ENCODE measurements at regions not wholly inside any gene's neighbourhood (a gene's known extent, or its start where the extent isn't known, plus 50 kb on each side); places are given as distances from the start of the nearest gene placed in this dataset.

DNA sequence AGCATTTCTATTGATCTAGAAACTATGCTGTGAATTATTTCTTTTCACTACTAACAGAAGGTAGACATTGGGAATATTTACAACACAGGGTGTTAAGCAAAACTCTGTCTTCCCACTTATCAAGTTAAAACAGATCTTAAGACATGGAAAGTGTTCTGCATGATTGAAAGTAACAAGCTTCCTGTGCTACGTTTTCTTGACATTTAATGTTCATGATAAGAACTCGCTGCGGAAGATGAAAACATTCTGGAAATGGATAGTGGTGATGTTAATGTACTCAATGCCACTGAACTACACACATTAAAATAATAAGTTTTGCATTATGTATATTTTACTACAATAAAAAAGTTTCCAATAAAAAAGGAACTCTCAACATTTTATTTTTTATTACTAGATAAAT lies 74.4 kb upstream of the SCN7A start (continued):
- TF ChIP-seq, protein P1, sequence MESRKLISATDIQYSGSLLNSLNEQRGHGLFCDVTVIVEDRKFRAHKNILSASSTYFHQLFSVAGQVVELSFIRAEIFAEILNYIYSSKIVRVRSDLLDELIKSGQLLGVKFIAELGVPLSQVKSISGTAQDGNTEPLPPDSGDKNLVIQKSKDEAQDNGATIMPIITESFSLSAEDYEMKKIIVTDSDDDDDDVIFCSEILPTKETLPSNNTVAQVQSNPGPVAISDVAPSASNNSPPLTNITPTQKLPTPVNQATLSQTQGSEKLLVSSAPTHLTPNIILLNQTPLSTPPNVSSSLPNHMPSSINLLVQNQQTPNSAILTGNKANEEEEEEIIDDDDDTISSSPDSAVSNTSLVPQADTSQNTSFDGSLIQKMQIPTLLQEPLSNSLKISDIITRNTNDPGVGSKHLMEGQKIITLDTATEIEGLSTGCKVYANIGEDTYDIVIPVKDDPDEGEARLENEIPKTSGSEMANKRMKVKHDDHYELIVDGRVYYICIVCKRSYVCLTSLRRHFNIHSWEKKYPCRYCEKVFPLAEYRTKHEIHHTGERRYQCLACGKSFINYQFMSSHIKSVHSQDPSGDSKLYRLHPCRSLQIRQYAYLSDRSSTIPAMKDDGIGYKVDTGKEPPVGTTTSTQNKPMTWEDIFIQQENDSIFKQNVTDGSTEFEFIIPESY (IDR thresholded peaks at IDR 0.05; ENCODE audit: extremely low read depth, insufficient replicate concordance, low read length) = no peak
- TF ChIP-seq ZFX (IDR thresholded peaks at IDR 0.05) (no peak), SIN3A (IDR thresholded peaks at IDR 0.05; ENCODE audit: low read depth) (no peak), EZH2 (IDR thresholded peaks at IDR 0.05) (no peak)
- TF ChIP-seq, protein P2, sequence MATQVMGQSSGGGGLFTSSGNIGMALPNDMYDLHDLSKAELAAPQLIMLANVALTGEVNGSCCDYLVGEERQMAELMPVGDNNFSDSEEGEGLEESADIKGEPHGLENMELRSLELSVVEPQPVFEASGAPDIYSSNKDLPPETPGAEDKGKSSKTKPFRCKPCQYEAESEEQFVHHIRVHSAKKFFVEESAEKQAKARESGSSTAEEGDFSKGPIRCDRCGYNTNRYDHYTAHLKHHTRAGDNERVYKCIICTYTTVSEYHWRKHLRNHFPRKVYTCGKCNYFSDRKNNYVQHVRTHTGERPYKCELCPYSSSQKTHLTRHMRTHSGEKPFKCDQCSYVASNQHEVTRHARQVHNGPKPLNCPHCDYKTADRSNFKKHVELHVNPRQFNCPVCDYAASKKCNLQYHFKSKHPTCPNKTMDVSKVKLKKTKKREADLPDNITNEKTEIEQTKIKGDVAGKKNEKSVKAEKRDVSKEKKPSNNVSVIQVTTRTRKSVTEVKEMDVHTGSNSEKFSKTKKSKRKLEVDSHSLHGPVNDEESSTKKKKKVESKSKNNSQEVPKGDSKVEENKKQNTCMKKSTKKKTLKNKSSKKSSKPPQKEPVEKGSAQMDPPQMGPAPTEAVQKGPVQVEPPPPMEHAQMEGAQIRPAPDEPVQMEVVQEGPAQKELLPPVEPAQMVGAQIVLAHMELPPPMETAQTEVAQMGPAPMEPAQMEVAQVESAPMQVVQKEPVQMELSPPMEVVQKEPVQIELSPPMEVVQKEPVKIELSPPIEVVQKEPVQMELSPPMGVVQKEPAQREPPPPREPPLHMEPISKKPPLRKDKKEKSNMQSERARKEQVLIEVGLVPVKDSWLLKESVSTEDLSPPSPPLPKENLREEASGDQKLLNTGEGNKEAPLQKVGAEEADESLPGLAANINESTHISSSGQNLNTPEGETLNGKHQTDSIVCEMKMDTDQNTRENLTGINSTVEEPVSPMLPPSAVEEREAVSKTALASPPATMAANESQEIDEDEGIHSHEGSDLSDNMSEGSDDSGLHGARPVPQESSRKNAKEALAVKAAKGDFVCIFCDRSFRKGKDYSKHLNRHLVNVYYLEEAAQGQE (IDR thresholded peaks at IDR 0.05; ENCODE audit: low read depth) = no peak

DNA sequence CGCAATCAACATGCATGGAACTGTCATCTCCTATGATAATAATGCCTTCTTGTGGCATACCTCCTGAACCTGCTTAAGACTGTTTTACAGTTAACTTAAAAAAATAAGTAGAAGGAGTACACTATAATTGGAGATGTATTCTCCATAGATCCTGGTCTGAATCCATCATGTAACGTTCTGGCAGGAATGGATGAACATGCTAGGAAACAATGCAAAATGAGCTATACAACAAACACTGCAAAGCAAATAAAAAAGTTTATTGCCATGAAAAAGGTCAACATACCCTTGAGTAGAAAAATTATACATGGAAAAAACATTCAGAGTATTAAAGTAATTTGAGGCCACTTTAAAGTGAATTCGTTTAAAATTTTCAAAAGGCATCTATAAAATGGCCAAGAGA lies 71.5 kb upstream of the SCN7A start:
- H3K27me3 ChIP-seq (ENCODE audit: insufficient read depth, low read length) = no peaks in the 10 kb centered on the region
- H3K9me2 ChIP-seq (ENCODE audit: insufficient read depth) = no peaks in the 10 kb centered on the region
- intact Hi-C loops (cut with micrococcal nuclease) = no loop called here
- no peak for DNase-seq (ENCODE audit: low read depth, low spot score)
- ChIA-PET CTCF (no interaction called here), POLR2A (no interaction called here), RAD21 (ENCODE audit: low non-redundant PET in 1 of 2, low total read pairs in 2 of 2, uncharacterized antibody in 2 of 2, unreplicated experiment in 2 of 2) (no interaction called here)
- H3K27ac ChIP-seq (ENCODE audit: low read depth, low read length) = no peak overlapping the region
- ATAC-seq = no peak
- H3K9me3 ChIP-seq (ENCODE audit: control insufficient read depth in 1 of 2, insufficient read depth in 1 of 2, low read depth in 1 of 2, low read length in 2 of 2) = no peaks in the 10 kb centered on the region; a peak in 1 of 4 replicates
- BruUV-seq (replicated peaks) = no TSS peak
- no peaks in the 10 kb centered on the region for H3K4me1 ChIP-seq (ENCODE audit: control insufficient read depth in 1 of 2, insufficient read depth in 2 of 2, low read length in 2 of 2)
- H3K36me3 ChIP-seq (ENCODE audit: control insufficient read depth in 1 of 2, insufficient read depth in 2 of 2, low read length in 2 of 2) = no peaks in the 10 kb centered on the region
- no peaks in the 10 kb centered on the region for H4K20me1 ChIP-seq (ENCODE audit: insufficient read depth)
- H2AFZ ChIP-seq (ENCODE audit: low read depth, low read length, poor library complexity, severe bottlenecking) = no peak overlapping the region
- no peak overlapping the region for H3K9ac ChIP-seq (ENCODE audit: low read length)
- TF ChIP-seq, protein P2 (IDR thresholded peaks at IDR 0.05; ENCODE audit: low read depth) = no peak
- no peak for TF ChIP-seq SP1 (IDR thresholded peaks at IDR 0.05; ENCODE audit: low read depth)
- no peak overlapping the region for H3K4me2 ChIP-seq (ENCODE audit: low read length)
- no peak overlapping the region for H3K4me3 ChIP-seq (replicated peaks in 1 of 2; ENCODE audit: low read depth in 1 of 2, low read length in 2 of 2)
- no peaks in the 10 kb centered on the region for H3K79me2 ChIP-seq (ENCODE audit: insufficient read depth, low read length)
